CD4-positive, alpha-beta T cell treated with Interferon alpha-2 for 1 hour (primary cell): ENCODE measurements at regions not wholly inside any gene's neighbourhood (a gene's known extent, or its start where the extent isn't known, plus 50 kb on each side); places are given as distances from the start of the nearest gene placed in this dataset.
"Not testable (repeated sequence)": the region's sequence is repeated elsewhere in the genome, so short reads cannot be mapped to it uniquely, and the experiment has no call there.

Source experiments
- DNase-seq, 2 donors: peaks; one replicate each; pipeline ENCODE4 v3.0.0-alpha.2; 2020 to 2022

- no peak for DNase-seq
Measured at GRCh38 chr10:124323806-124324205, 94.9 kb downstream of the OAT start.

GRCh38 chr10:124323111-124323725 is 95.5 kb downstream of the OAT start:
- DNase-seq: no peak

GRCh38 chr10:124322191-124322980 is 96.3 kb downstream of the OAT start:
- DNase-seq: no peak

GRCh38 chr10:124321433-124322089 is 97.2 kb downstream of the OAT start:
- no peak for DNase-seq

- DNase-seq: no peak
Measured at GRCh38 chr10:124320778-124321432, 97.8 kb downstream of the OAT start.

- DNase-seq: no peak
Measured at GRCh38 chr10:124319926-124320391, 98.8 kb downstream of the OAT start.

- DNase-seq: not testable (repeated sequence)
Measured at GRCh38 chr10:124319520-124319919, 99.2 kb downstream of the OAT start.

GRCh38 chr10:124318811-124319210 is 99.9 kb downstream of the OAT start:
- DNase-seq: no peak

- no peak for DNase-seq
Measured at GRCh38 chr10:124318076-124318475, 100.6 kb downstream of the OAT start.

GRCh38 chr10:124316326-124316725 is 102.4 kb downstream of the OAT start:
- no peak for DNase-seq

GRCh38 chr10:124315591-124316270 is 103.0 kb downstream of the OAT start:
- DNase-seq: no peak

GRCh38 chr10:124313374-124313773 is 105.3 kb downstream of the OAT start:
- DNase-seq: no peak

- no peak for DNase-seq
Measured at GRCh38 chr10:124308811-124309210, 109.9 kb downstream of the OAT start.

- DNase-seq: no peak
Measured at GRCh38 chr10:124308056-124308645, 110.6 kb downstream of the OAT start.

GRCh38 chr10:124307591-124307990 is 111.1 kb downstream of the OAT start:
- DNase-seq: no peak

GRCh38 chr10:124306922-124307371 is 111.8 kb downstream of the OAT start:
- peak; percentile 1 to 42 for DNase-seq

- no peak for DNase-seq
Measured at GRCh38 chr10:124306520-124306919, 112.2 kb downstream of the OAT start.

GRCh38 chr10:124305984-124306383 is 112.7 kb downstream of the OAT start:
- no peak for DNase-seq

- no peak for DNase-seq
Measured at GRCh38 chr10:124305131-124305530, 113.6 kb downstream of the OAT start.

GRCh38 chr10:124303662-124304418 is 114.9 kb downstream of the OAT start:
- DNase-seq: no peak

- DNase-seq: no peak
Measured at GRCh38 chr10:124302951-124303505, 115.7 kb downstream of the OAT start.
